Germinal center (tissue), 1 donor: ENCODE measurements at regions not wholly inside any gene's neighbourhood (a gene's known extent, or its start where the extent isn't known, plus 50 kb on each side); places are given as distances from the start of the nearest gene placed in this dataset.

Source experiments
- DNase-seq: peaks from one replicate; pipeline ENCODE4 v3.0.0; 2012; ENCODE audit warnings: mixed read lengths, low spot score

- no peak for DNase-seq
These were observed 440.4 kb upstream of the DCN start for GRCh38 chr12:91622981-91623380.

GRCh38 chr12:91622037-91622436 lies 439.4 kb upstream of the DCN start:
- no peak for DNase-seq

GRCh38 chr12:91620992-91621391 lies 438.4 kb upstream of the DCN start:
- no peak for DNase-seq

- no peak for DNase-seq
These were observed 437.8 kb upstream of the DCN start for GRCh38 chr12:91620422-91620821.

- DNase-seq, result no peak
These were observed 435.7 kb upstream of the DCN start for GRCh38 chr12:91618281-91618680.

GRCh38 chr12:91617818-91618217 lies 435.2 kb upstream of the DCN start:
- no peak for DNase-seq

GRCh38 chr12:91616416-91616815 lies 433.8 kb upstream of the DCN start:
- DNase-seq, result no peak

- no peak for DNase-seq
These were observed 430.7 kb upstream of the DCN start for GRCh38 chr12:91613223-91613779.

- DNase-seq, result no peak
These were observed 427.9 kb upstream of the DCN start for GRCh38 chr12:91610561-91610960.

- no peak for DNase-seq
These were observed 426.7 kb upstream of the DCN start for GRCh38 chr12:91609283-91609682.

- no peak for DNase-seq
These were observed 425.9 kb upstream of the DCN start for GRCh38 chr12:91608542-91608941.

- no peak for DNase-seq
These were observed 424.2 kb upstream of the DCN start for GRCh38 chr12:91606662-91607377.

- no peak for DNase-seq
These were observed 422.3 kb upstream of the DCN start for GRCh38 chr12:91604897-91605296.

GRCh38 chr12:91603060-91603459 lies 420.4 kb upstream of the DCN start:
- DNase-seq, result no peak

GRCh38 chr12:91601054-91601453 lies 418.4 kb upstream of the DCN start:
- DNase-seq, result no peak

GRCh38 chr12:91594715-91595114 lies 412.1 kb upstream of the DCN start:
- no peak for DNase-seq

GRCh38 chr12:91591639-91591987 lies 409.0 kb upstream of the DCN start:
- no peak for DNase-seq

- no peak for DNase-seq
These were observed 408.5 kb upstream of the DCN start for GRCh38 chr12:91590966-91591638.

- no peak for DNase-seq
These were observed 406.3 kb upstream of the DCN start for GRCh38 chr12:91588874-91589454.

- DNase-seq, result no peak
These were observed 403.4 kb upstream of the DCN start for GRCh38 chr12:91586015-91586414.

- no peak for DNase-seq
These were observed 400.2 kb upstream of the DCN start for GRCh38 chr12:91582811-91583210.

- DNase-seq, result no peak
These were observed 397.1 kb upstream of the DCN start for GRCh38 chr12:91579516-91580263.
